Mesodermal cell (in vitro differentiated cells): ENCODE measurements at regions not wholly inside any gene's neighbourhood (a gene's known extent, or its start where the extent isn't known, plus 50 kb on each side); places are given as distances from the start of the nearest gene placed in this dataset.

ENCODE experiments used
- H3K27ac ChIP-seq: 2 replicates; pipeline ENCODE4 v1.7.0; 2013; ENCODE audit warnings: mild to moderate bottlenecking, low read depth, low read length, moderate library complexity; ENCODE audit not compliant: severe bottlenecking
- H3K36me3 ChIP-seq: 2 replicates; pipeline ENCODE4 v1.7.1; 2013; ENCODE audit warnings: mild to moderate bottlenecking, low read length, moderate library complexity; ENCODE audit not compliant: control insufficient read depth, insufficient read depth
- H3K4me1 ChIP-seq: one replicate; pipeline ENCODE4 v1.7.1; 2013; ENCODE audit warnings: mild to moderate bottlenecking, low read length; ENCODE audit not compliant: insufficient read depth, control insufficient read depth, poor library complexity, severe bottlenecking
- H3K4me3 ChIP-seq: 2 replicates; pipeline ENCODE4 v1.7.0; 2013; ENCODE audit warnings: low read length, control low read depth, mild to moderate bottlenecking; ENCODE audit not compliant: insufficient read depth, poor library complexity, severe bottlenecking; ENCODE audit errors: extremely low read depth
- H3K9me3 ChIP-seq: 2 replicates; pipeline ENCODE4 v1.7.1; 2013; ENCODE audit warnings: mild to moderate bottlenecking, low read length, moderate library complexity; ENCODE audit not compliant: control insufficient read depth
- WGBS, 2 experiments: methylation state at CpG; one replicate each; pipeline ENCODE4 v1.1.5; 2013; ENCODE audit warnings: missing lambda C conversion rate in 2 of 2; ENCODE audit not compliant: insufficient coverage in 2 of 2; 5-methylcytosine and 5-hydroxymethylcytosine counted together

DNA sequence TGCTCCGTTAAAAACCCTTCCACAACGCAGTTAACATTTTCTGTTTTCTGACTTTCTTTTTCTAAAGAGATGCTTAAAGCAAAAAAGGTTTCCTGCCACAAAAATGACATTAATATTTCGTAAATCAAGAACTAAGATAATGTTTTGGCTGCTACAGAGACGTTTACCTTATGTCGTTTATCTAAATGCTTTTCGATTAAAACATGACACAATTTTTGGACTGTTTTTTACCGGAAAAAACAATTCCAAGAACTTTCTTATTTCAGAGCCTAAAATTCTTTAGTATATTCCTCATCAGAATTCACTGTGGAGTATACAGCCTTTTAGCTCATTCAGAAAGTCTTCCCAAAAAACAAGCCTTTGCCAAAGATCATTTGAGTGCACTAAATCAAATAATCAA lies 278.0 kb upstream of the TCF4 start:
- Histone ChIP-seq H3K9me3 (no peaks in the 10 kb centered on the region), H3K4me1 (peaks cover 3% of the 10 kb centered on the region), H3K4me3 (no peak overlapping the region), H3K36me3 (no peaks in the 10 kb centered on the region), H3K27ac (no peak overlapping the region)
- WGBS, 2 experiments: 79 to 86% methylated on average over 5 to 7 of the region's 7 CpGs

DNA sequence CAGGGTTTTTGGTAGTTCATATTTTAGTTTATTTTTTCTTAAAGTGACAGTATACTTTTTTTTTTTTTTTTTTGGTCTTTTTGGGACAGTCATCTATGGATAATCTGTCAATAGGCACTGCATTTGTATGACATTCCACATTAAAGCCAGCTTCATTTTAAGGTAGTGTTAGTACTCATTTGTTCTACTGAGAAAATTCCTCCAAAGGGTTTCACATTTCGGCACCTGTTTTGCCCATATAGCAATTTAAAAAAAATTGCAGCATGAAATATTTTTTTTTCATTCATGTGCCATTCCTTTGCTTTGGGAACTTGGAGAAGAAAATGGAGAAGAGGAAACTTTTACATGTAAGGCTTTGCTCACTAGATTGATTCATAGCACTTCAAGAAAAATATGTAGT lies 276.3 kb upstream of the TCF4 start:
- WGBS, 2 experiments: no CpG with 5 or more reads among the region's 1 CpG
- Histone ChIP-seq H3K9me3 (no peaks in the 10 kb centered on the region), H3K4me1 (peaks cover 6% of the 10 kb centered on the region), H3K4me3 (no peak overlapping the region), H3K36me3 (no peaks in the 10 kb centered on the region), H3K27ac (no peak overlapping the region)

DNA sequence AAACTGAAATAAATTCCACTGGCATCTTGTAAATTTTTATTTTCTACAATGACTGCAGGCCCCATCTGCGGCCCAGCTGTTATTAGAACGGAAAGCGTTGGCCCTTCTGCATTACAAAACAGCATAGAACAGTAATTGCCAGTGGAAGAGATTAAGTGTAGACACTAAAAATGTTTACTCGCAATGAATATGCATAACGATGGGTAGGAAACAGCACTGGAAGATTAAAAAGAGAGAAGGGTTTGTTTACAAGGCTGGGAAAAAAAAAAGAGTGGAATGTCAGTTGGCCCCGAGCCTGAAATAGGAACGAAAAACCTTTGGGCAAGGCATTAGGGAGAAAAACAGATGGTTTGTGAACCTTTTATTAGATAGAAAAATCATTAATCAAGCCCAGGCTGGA lies 275.9 kb upstream of the TCF4 start:
- WGBS, 2 experiments: 81 to 97% methylated on average over 5 of the region's 7 CpGs
- no peak overlapping the region for H3K27ac ChIP-seq
- peaks cover 9% of the 10 kb centered on the region for H3K4me1 ChIP-seq
- H3K9me3 ChIP-seq: no peaks in the 10 kb centered on the region
- H3K36me3 ChIP-seq: no peaks in the 10 kb centered on the region
- H3K4me3 ChIP-seq: no peak overlapping the region

GRCh38 chr18:55863391-55863706 lies 275.4 kb upstream of the TCF4 start:
- no peak overlapping the region for H3K4me3 ChIP-seq
- WGBS, 2 experiments: 100% methylated on average over 3 of the region's 4 CpGs; no CpG with 5 or more reads in 1 of the 2 experiments
- H3K36me3 ChIP-seq: no peaks in the 10 kb centered on the region
- H3K27ac ChIP-seq: no peak overlapping the region
- no peaks in the 10 kb centered on the region for H3K9me3 ChIP-seq
- H3K4me1 ChIP-seq: peaks cover 10% of the 10 kb centered on the region

- no peaks in the 10 kb centered on the region for H3K9me3 ChIP-seq
- no peak overlapping the region for H3K4me3 ChIP-seq
- no peaks in the 10 kb centered on the region for H3K36me3 ChIP-seq
- H3K27ac ChIP-seq: no peak overlapping the region
- peaks cover 10% of the 10 kb centered on the region for H3K4me1 ChIP-seq
- 93 to 96% methylated on average over 17 to 19 of the region's 20 CpGs for WGBS, 2 experiments
Observed at GRCh38 chr18:55862693-55863390, 274.9 kb upstream of the TCF4 start.

GRCh38 chr18:55861266-55861665 lies 273.3 kb upstream of the TCF4 start:
- no peaks in the 10 kb centered on the region for H3K9me3 ChIP-seq
- H3K4me1 ChIP-seq: peaks cover 17% of the 10 kb centered on the region
- 83 to 85% methylated on average over 2 of the region's 6 CpGs for WGBS, 2 experiments
- H3K36me3 ChIP-seq: no peaks in the 10 kb centered on the region
- H3K27ac ChIP-seq: no peak overlapping the region
- no peak overlapping the region for H3K4me3 ChIP-seq

GRCh38 chr18:55858661-55859515 lies 270.9 kb upstream of the TCF4 start:
- Histone ChIP-seq H3K9me3 (peaks cover 3% of the 10 kb centered on the region), H3K4me1 (peaks cover 25% of the 10 kb centered on the region), H3K36me3 (no peaks in the 10 kb centered on the region), H3K27ac (no peak overlapping the region), H3K4me3 (no peak overlapping the region)
- 87 to 91% methylated on average over 7 to 8 of the region's 17 CpGs for WGBS, 2 experiments

DNA sequence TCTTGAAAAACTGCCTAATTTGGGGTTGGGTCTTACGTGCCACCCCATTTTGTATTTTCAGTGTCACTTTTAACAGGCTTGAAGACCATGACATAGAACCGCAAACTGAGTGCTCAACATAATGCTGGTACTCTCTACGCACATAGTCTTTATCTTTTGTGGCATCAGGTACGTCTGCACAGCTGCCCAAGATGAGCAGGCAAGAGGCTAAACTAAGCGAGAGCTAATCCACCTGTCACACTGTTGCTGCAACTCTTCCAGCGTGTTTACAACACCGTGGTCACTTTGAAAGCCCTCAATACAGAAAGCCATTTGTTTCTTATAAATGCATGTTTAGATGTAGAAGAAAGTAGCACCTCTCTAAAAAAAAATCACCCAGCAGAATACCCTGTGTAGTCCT lies 270.0 kb upstream of the TCF4 start:
- Histone ChIP-seq H3K36me3 (no peaks in the 10 kb centered on the region), H3K4me1 (peaks cover 24% of the 10 kb centered on the region), H3K4me3 (no peak overlapping the region), H3K9me3 (peaks cover 3% of the 10 kb centered on the region), H3K27ac (no peak overlapping the region)
- WGBS, 2 experiments: 95 to 96% methylated on average over 5 of the region's 7 CpGs

DNA sequence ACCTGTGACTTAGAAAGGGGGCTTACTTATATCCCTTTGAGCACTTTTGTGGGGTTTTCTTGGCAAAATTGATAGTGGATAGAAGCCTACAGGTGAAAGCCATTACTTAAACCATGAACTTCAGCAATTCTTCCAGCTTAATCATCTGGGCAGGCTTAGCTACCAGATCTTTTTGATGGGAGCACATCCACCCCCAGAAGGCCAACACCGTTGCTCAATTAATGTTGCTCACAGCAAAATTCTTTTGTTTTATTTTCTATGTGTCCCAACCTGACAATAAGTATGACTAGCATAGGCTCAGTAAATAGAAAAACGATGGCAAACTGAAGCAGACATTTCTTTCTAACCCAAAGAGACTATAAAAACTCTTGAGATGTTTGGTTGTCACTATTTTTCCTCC lies 269.4 kb upstream of the TCF4 start:
- Histone ChIP-seq H3K36me3 (no peaks in the 10 kb centered on the region), H3K9me3 (peaks cover 3% of the 10 kb centered on the region), H3K4me3 (no peak overlapping the region), H3K27ac (no peak overlapping the region), H3K4me1 (peaks cover 24% of the 10 kb centered on the region)
- 80% methylated on average over 1 of the region's 2 CpGs; no CpG with 5 or more reads in 1 of the 2 experiments for WGBS, 2 experiments

GRCh38 chr18:55856679-55857078 lies 268.7 kb upstream of the TCF4 start:
- H3K36me3 ChIP-seq: no peaks in the 10 kb centered on the region
- H3K27ac ChIP-seq: peak overlapping the region; percentile 89
- peaks cover 24% of the 10 kb centered on the region for H3K4me1 ChIP-seq
- H3K4me3 ChIP-seq: no peak overlapping the region
- peaks cover 3% of the 10 kb centered on the region for H3K9me3 ChIP-seq

DNA sequence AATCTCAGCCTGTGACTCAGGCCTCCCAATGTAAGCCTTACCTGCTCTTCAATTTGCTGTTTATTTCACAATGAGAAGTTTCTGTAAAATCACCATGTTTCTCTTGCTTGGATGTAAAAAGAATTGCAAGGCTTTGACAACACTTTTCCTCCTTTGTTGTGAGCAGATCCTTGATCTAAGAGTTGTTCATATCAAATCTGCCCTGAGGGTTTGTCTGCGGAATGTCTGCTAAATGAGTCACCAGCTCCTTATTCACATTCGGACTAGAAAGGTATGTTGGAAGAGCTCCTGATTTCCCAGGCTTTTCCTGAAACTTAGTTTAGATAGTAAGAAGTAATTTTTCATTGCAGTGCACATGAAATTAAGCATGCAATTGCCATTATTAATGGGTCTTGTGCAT lies 268.2 kb upstream of the TCF4 start:
- peak overlapping the region; percentile 89 for H3K27ac ChIP-seq
- WGBS, 2 experiments: no CpG with 5 or more reads among the region's 2 CpGs

More for the DNA sequence above, 268.2 kb upstream of the TCF4 start:
- Histone ChIP-seq H3K4me3 (no peak overlapping the region), H3K9me3 (peaks cover 3% of the 10 kb centered on the region), H3K36me3 (no peaks in the 10 kb centered on the region), H3K4me1 (peaks cover 24% of the 10 kb centered on the region)
